Neural crest cell (in vitro differentiated cells): ENCODE measurements at regions not wholly inside any gene's neighbourhood (a gene's known extent, or its start where the extent isn't known, plus 50 kb on each side); places are given as distances from the start of the nearest gene placed in this dataset.
"Not testable (repeated sequence)": the region's sequence is repeated elsewhere in the genome, so short reads cannot be mapped to it uniquely, and the experiment has no call there.

Experiments used
- DNase-seq: peaks from one replicate; pipeline ENCODE4 v3.0.0; 2021; ENCODE audit warnings: low read depth, mixed read lengths, low spot score
- H3K27ac Mint-ChIP-seq: one replicate; pipeline ENCODE4 v1.8.0; 2021; ENCODE audit warnings: mild to moderate bottlenecking, mixed read lengths; ENCODE audit not compliant: unreplicated experiment
- H3K27me3 Mint-ChIP-seq: 2 replicates; pipeline ENCODE4 v1.8.0; 2021; ENCODE audit warnings: low read depth, mild to moderate bottlenecking, mixed read lengths
- H3K36me3 Mint-ChIP-seq: 2 replicates; pipeline ENCODE4 v1.8.0; 2021; ENCODE audit warnings: low read depth, mild to moderate bottlenecking, mixed read lengths
- H3K4me1 Mint-ChIP-seq: 2 replicates; pipeline ENCODE4 v1.8.0; 2021; ENCODE audit warnings: mixed read lengths
- H3K4me3 Mint-ChIP-seq: one replicate; pipeline ENCODE4 v1.8.0; 2021; ENCODE audit warnings: mild to moderate bottlenecking, mixed read lengths
- H3K9me3 Mint-ChIP-seq: 2 replicates; pipeline ENCODE4 v1.8.0; 2021; ENCODE audit warnings: mixed read lengths
- TF ChIP-seq, protein P1 (sequence below): fragments of 200-600 bp; sonication (generic); conservative IDR thresholded peaks from 2 replicates; pipeline ENCODE4 v1.5.0; 2021; ENCODE audit warnings: antibody characterized with exemption, mild to moderate bottlenecking

DNA sequence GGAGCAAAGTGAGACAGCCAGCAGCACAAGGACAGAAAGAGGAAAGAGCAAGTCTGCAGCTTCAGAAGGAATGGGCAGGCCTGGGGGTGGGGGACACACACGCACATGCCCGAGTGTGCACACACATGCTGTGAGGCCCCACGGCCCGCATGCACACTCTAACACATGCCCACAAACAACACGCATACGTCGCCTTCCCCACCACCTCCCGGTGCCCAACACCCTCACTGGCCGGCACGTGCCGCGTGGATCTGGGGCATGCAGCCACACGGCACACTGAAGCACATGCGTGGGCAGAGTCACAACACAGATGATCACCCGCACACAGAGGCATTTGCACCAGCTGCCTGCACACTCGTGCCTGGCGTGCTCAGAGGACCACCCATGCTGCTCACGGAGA, 161.5 kb downstream of the GOLGA6L4 start:
- H3K36me3 Mint-ChIP-seq, H3K27ac Mint-ChIP-seq, H3K9me3 Mint-ChIP-seq, H3K27me3 Mint-ChIP-seq, DNase-seq, H3K4me3 Mint-ChIP-seq, H3K4me1 Mint-ChIP-seq: not testable (repeated sequence)

DNA sequence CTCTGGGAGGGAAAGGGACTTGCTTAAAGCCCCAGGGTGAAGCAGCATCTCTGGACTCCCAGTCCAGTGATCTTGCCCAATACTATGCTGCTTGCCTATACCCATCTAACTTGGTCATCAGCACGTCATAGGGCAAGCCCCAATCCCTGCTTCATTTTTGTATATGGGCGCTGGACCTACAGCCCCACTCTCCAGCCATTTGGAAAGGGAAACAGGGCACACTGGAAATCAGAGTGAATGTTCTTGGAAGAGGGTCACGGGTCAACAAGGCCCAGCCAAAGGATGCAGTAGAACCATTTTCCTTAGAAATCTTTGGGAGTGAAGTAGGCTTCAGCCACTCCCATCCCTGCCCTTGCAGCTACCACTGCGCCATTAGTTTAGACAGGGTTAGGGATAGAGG, 162.5 kb downstream of the GOLGA6L4 start:
- not testable (repeated sequence) for H3K9me3 Mint-ChIP-seq, DNase-seq, H3K4me1 Mint-ChIP-seq, H3K27ac Mint-ChIP-seq, H3K27me3 Mint-ChIP-seq, H3K36me3 Mint-ChIP-seq, H3K4me3 Mint-ChIP-seq

DNA sequence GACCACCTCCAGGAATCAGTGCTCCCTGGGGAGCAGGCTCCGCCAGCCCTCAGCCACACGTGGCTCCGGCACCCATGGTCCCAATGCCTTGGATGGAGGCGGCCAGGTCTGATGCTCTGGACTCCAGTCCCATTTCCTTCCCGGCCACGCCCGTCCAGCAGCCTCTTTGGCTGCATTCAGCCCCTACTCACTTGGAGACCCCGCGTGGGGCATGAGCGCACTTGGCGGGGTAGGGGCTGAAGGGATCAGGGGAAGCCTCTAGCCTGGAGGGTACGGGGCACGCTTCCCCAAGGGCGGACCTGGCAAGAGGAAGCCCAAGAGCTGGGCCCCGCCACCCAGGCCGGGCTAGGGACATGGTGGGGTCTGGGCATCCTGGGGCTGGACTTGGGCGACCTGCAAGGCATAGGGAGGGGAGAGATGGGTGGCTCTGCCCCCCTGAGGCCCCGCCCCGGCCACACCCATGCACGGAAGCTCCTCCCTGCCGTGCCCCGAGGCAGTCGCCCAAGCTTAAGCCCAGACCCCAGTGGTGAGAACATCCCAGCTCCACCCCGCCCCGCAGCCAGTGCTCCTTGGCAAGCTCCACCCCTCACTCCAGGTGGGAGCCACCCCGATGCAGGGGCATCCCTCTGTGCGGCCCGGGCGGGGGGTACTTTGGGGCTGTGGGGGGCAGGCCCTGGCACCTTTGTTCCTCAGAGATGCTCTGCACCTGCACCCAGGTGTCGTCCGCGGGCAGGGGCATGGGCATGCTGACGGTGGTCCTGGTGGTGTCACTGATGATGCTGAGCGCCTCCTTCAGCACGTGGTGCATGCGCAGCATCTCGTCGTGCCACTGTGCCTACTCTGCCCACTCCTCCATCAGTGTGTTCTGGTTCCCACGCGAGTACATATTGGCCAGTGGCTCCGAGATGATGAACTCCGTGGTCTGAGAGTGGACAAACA, 163.5 kb downstream of the GOLGA6L4 start:
- H3K36me3 Mint-ChIP-seq = peaks cover 3% of the 10 kb centered on the region
- DNase-seq = no peak
- H3K27me3 Mint-ChIP-seq = no peaks in the 10 kb centered on the region
- no peak overlapping the region for H3K4me3 Mint-ChIP-seq
- no peaks in the 10 kb centered on the region for H3K4me1 Mint-ChIP-seq
- no peaks in the 10 kb centered on the region for H3K9me3 Mint-ChIP-seq
- H3K27ac Mint-ChIP-seq = no peak overlapping the region
- TF ChIP-seq, protein P1, sequence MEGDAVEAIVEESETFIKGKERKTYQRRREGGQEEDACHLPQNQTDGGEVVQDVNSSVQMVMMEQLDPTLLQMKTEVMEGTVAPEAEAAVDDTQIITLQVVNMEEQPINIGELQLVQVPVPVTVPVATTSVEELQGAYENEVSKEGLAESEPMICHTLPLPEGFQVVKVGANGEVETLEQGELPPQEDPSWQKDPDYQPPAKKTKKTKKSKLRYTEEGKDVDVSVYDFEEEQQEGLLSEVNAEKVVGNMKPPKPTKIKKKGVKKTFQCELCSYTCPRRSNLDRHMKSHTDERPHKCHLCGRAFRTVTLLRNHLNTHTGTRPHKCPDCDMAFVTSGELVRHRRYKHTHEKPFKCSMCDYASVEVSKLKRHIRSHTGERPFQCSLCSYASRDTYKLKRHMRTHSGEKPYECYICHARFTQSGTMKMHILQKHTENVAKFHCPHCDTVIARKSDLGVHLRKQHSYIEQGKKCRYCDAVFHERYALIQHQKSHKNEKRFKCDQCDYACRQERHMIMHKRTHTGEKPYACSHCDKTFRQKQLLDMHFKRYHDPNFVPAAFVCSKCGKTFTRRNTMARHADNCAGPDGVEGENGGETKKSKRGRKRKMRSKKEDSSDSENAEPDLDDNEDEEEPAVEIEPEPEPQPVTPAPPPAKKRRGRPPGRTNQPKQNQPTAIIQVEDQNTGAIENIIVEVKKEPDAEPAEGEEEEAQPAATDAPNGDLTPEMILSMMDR = no peak

DNA sequence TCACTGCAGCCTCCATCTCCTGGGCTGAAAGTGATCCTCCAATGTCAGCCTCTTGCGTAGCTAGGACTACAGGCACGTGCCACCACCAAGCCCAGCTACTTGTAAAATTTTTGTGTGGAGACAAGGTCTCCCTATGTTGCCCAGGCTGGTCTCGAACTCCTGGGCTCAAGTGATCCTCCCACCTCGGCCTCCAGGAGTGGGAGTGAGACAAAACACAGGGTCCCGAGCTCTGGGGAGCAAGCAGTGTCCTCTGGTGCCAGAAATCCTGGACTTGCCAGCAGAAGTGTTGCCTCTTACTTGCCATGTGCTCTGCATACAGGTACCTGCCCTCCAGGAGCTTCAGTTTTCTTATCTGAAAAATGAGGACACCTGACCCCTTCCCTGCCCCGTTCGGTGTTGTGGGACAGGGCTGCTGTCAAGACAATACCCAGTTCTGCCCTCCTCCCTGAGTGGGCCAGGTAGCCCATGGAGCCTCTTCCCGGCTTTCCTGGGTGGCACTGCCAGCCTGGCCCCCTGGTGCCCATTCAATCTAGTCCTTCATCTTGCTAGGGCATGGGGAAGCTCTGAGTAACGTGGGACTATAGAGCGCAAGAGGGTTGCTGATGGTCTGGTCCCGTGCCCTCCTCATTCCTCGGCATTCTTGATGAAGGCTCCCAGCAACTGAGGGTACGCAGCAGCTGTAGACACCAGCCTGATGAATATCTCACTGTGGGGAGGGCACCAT, 164.6 kb downstream of the GOLGA6L4 start:
- Mint-ChIP-seq H3K9me3 (no peaks in the 10 kb centered on the region), H3K36me3 (peaks cover 3% of the 10 kb centered on the region), H3K4me1 (no peaks in the 10 kb centered on the region), H3K27ac (no peak overlapping the region), H3K27me3 (no peaks in the 10 kb centered on the region), H3K4me3 (no peak overlapping the region)
- no peak for DNase-seq
- TF ChIP-seq, protein P1 = no peak

DNA sequence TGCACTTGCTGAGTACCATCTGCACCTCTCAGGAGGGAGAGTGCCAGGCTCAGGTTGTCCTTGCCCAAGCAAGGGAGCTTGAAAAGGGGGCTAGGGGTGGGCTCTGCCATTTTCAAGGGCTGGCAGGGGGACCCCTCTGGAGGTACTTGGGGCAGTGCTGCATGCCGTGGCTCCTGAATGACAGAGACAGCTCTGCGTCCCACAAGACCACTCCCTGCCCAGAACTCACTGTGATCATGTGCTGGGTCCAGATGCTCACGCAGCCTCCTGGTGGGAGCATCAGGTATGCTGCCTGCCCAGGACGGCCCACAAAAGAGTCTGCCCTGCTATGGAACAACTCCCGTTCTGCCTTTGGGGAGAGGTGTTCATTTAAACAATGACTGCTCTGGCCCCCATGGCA, 165.2 kb downstream of the GOLGA6L4 start:
- Mint-ChIP-seq H3K9me3 (no peaks in the 10 kb centered on the region), H3K27me3 (no peaks in the 10 kb centered on the region), H3K4me3 (no peak overlapping the region), H3K27ac (peak overlapping the region; percentile 27), H3K4me1 (no peaks in the 10 kb centered on the region), H3K36me3 (peaks cover 3% of the 10 kb centered on the region)
- DNase-seq = no peak
- TF ChIP-seq, protein P1 = no peak

DNA sequence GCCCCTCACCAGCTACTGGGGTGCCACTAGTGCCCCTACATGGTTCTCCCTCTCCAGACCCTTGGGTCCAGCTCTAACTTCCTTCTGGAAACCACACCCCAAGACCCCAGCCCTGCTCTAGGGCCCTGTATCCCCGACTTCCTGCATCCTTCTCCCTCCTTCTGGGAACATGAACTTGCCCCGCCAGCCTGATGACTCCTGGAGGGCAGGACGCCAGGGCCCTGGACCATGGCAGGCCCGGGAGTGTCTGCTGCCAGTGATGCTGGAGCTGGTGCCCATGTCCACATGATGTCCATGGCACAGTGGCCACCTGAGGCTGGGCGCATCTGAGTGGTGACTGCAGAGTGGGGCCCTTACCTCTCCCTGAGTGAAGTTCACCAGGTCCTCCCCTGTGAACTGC, 165.9 kb downstream of the GOLGA6L4 start:
- not testable (repeated sequence) for H3K27me3 Mint-ChIP-seq, H3K4me3 Mint-ChIP-seq, DNase-seq, H3K9me3 Mint-ChIP-seq, H3K36me3 Mint-ChIP-seq, H3K27ac Mint-ChIP-seq, H3K4me1 Mint-ChIP-seq

DNA sequence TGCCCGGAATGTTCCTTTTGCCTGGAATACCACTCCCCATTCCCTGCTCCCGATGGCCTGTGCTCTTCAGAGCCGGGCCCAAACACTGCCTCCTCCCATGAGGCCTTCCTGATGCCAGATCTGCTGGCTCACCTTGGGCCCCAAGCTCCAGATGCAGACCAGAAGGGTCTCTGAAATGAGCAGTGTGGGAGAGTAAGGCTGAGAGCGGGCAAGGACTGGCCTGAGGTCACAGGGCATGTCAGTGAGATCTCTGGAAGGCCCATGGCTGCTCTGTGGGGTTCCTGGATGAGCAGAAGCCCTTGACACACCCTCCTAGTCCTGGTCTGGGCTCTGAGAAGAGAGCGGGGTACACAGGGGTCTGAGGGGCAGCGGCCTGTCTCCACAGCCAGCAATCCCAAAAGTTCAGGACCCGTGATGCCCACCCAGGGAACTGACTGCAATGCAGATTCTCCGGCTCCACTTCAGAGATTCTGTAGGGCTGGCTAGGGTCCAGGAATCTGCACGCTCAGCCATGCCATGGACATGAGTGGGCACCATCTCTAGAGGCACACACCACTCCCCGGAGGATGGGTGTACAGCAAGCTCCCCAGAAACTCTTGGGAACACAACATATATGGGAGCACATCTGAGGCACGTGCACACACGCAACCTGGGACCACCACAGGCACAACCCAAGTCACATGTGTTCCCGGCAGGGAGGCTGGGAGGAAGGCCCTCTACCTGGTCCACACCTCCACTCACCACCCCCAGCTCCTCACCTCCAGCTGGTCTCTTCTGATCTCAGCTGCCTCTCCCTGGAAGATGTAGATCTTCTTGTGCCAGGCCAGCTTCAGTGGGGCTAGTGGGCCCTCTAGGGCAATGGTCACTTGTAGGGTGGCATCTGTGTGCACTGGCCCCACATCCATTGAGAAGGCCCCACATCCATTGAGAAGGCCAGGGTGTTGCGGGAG, 166.6 kb downstream of the GOLGA6L4 start:
- not testable (repeated sequence) for H3K27ac Mint-ChIP-seq, H3K27me3 Mint-ChIP-seq, H3K36me3 Mint-ChIP-seq, H3K4me3 Mint-ChIP-seq, H3K4me1 Mint-ChIP-seq, DNase-seq, H3K9me3 Mint-ChIP-seq
